MM.1S (cell line): ENCODE measurements at regions not wholly inside any gene's neighbourhood (a gene's known extent, or its start where the extent isn't known, plus 50 kb on each side); places are given as distances from the start of the nearest gene placed in this dataset.

ENCODE experiments used
- CTCF ChIP-seq: fragments of 300-600 bp; sonication (generic); IDR thresholded peaks from 2 replicates; pipeline ENCODE4 v1.5.1; 2016; ENCODE audit warnings: antibody characterized with exemption, low read length, mixed read lengths
- EZH2 ChIP-seq: fragments of 300-600 bp; sonication (generic); optimal IDR thresholded peaks from 2 replicates; pipeline ENCODE3; 2017; ENCODE audit warnings: low read depth, mild to moderate bottlenecking, antibody characterized with exemption, low read length, mixed read lengths

- TF ChIP-seq EZH2 = no peak
- no peak for TF ChIP-seq CTCF
Measured at GRCh38 chr2:61753512-61753911, 100.3 kb downstream of the FAM161A start.
